Naive B cell (primary cell): ENCODE measurements at regions not wholly inside any gene's neighbourhood (a gene's known extent, or its start where the extent isn't known, plus 50 kb on each side); places are given as distances from the start of the nearest gene placed in this dataset.

Experiments
- ATAC-seq, 2 donors: fragments of 150-1000 bp; cut with Tn5 transposase; 2 replicates each; pipeline ENCODE4 v1.10.0; 2021; ENCODE audit warnings: low read depth in 2 of 2, mild to moderate bottlenecking in 2 of 2, moderate library complexity in 2 of 2
- DNase-seq: peaks from one replicate; pipeline ENCODE4 v3.0.0; 2022
- H3K27ac Mint-ChIP-seq, 6 donors: one replicate each; pipeline ENCODE4 v1.8.0; 2020 to 2022; ENCODE audit warnings: mild to moderate bottlenecking in 6 of 6, mixed read lengths in 6 of 6, moderate library complexity in 5 of 6, inconsistent platforms in 2 of 6
- H3K27me3 Mint-ChIP-seq, 3 donors: one replicate each; pipeline ENCODE4 v1.8.0; 2021 to 2022; ENCODE audit warnings: mixed read lengths in 3 of 3, mild to moderate bottlenecking in 1 of 3
- H3K36me3 Mint-ChIP-seq, 2 donors: one replicate each; pipeline ENCODE4 v1.8.0; 2020 to 2022; ENCODE audit warnings: mixed read lengths in 2 of 2, inconsistent platforms in 1 of 2, mild to moderate bottlenecking in 1 of 2
- H3K4me1 Mint-ChIP-seq, 3 donors: one replicate each; pipeline ENCODE4 v1.8.0; 2020 to 2022; ENCODE audit warnings: mixed read lengths in 3 of 3, inconsistent platforms in 1 of 3, mild to moderate bottlenecking in 1 of 3, moderate library complexity in 1 of 3
- H3K4me3 Mint-ChIP-seq, 8 donors: one replicate each; pipeline ENCODE4 v1.8.0; 2020 to 2022; ENCODE audit warnings: mild to moderate bottlenecking in 8 of 8, mixed read lengths in 8 of 8, moderate library complexity in 8 of 8, inconsistent platforms in 2 of 8
- H3K9me3 Mint-ChIP-seq, 7 donors: one replicate each; pipeline ENCODE4 v1.8.0; 2020 to 2022; ENCODE audit warnings: mixed read lengths in 7 of 7, mild to moderate bottlenecking in 5 of 7, inconsistent platforms in 2 of 7, moderate library complexity in 1 of 7

DNA sequence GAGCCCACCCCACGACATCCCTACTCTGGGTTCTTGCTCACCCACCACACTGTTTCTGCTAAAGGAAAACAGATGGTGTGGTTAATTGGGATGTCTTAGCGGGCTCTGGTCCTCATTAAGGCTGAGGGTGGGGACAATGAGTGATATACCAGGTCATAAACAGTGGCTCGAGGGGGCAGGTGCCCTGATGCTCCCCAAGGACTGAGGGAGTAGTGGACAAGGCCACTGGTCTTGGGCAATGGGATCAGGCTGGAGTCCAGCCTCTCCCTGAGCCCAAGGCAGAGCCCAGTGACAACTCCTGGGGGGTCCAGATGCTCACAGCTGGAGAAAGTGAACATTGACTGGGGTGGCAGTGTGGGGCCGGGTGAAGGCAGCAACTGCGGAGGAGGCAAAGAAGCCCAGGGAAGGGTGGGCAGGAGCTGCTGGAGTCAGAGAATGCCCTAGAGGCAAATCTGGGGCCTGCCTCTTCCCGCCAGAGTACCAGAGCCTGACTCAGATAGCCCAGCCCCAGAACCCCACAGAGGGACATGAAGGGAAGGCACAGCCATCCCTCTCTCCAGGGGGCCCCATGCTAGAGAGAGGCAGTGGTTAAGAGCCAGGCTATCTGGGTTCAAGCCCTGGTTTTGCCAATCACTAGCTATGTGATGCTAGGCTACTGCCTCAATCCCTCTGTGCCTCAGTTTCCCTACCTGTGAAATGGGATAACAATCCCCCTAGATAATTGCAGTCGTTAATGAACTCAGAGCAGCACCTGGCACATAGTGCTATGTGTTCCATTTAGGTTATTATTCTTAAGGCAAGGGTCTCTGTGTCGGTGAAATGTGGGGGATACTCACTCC lies 72.3 kb downstream of the MRPL14 start:
- no peak for DNase-seq
- no peak for ATAC-seq
- no peak overlapping the region for H3K4me3 Mint-ChIP-seq
- peaks cover 0 to 4% of the 10 kb centered on the region in 2 donors for H3K36me3 Mint-ChIP-seq
- peaks cover 11 to 62% (median 35%) of the 10 kb centered on the region in 3 donors for H3K27me3 Mint-ChIP-seq
- H3K4me1 Mint-ChIP-seq, result peaks cover 0 to 12% (median 6%) of the 10 kb centered on the region in 3 donors
- peaks cover 0 to 8% (median 4%) of the 10 kb centered on the region in 7 donors for H3K9me3 Mint-ChIP-seq
- H3K27ac Mint-ChIP-seq, result peak overlapping the region in 1 of 6 donors; percentile 72

DNA sequence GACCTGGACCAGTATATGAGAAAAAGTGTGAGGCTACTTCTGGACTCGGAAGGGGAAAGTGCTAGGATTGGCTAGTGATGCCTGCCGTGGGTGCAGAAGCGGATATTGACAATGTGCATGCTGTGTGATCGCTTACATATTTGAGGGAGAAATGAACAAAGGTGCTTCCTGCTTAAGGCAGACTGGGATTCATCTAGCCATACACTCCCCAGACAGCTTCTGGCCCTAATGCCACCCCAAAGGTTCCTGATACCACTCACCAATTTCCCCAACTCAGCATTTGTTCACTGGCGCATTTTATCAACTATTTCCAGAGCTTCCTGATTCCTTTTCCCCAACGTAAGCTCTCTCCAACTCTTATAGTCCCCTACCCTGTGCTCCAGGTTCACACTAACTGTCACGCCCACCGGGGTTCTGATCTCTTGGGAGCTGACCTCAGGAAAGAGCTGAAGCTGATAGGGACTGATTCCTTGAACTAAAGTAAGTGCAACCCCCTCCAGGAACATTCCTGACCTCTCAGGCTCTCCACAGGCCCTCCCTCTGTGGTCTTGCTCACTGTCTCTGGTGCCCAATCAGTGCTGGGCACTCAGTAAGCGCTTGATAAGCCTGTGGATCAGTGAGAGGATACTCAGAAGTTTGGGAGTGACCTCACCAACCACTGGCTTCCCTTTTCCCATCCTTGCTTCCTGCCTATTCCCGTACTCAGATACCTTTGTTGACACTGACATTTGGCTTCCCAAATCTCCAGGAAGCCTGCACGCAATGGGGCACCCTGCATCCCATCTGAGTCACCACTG lies 73.3 kb downstream of the MRPL14 start:
- peaks cover 11 to 57% (median 29%) of the 10 kb centered on the region in 3 donors for H3K27me3 Mint-ChIP-seq
- ATAC-seq, result no peak

DNA sequence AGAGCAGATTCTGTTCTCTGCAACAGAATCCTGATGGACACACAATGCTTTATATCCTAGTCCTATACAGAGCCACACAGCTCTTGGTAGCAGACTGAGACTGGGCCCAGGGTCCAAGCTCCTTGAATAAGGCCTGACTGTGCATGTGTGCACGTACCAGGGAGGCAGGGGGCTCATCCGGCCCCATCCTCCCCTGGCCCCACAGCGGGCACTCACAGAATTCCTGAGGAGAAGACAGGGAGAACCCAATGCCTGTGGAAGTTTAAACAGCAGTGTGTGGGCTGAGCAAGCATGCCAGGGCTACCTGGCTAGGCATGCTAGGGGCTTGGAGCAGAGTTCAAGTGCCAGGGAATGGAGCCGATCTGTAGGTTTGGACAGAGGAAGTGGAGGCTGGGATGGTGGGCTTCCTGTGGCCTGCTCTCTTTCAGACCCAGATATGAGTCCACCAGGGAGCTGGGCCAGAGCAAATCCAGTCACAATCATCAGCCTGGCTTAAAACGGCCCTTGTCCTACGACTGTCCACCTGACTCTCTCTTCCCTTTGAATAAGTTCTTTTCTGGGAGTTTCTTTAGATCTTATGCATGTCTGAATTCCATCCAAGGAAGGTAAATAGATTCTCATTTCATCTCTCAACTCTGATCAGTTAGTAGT lies 74.0 kb downstream of the MRPL14 start:
- H3K36me3 Mint-ChIP-seq, result no peaks in the 10 kb centered on the region
- peaks cover 11 to 50% (median 25%) of the 10 kb centered on the region in 3 donors for H3K27me3 Mint-ChIP-seq
- no peak overlapping the region for H3K4me3 Mint-ChIP-seq
- H3K4me1 Mint-ChIP-seq, result peaks cover 0 to 1% (median 0%) of the 10 kb centered on the region in 3 donors
- H3K9me3 Mint-ChIP-seq, result no peaks in the 10 kb centered on the region
- DNase-seq, result no peak
- ATAC-seq, result no peak
- H3K27ac Mint-ChIP-seq, result peak overlapping the region in 2 of 6 donors; percentile 73 to 74

More for the DNA sequence above, 73.3 kb downstream of the MRPL14 start:
- no peak for DNase-seq
- no peak overlapping the region for H3K4me3 Mint-ChIP-seq
- H3K36me3 Mint-ChIP-seq, result no peaks in the 10 kb centered on the region
- H3K27ac Mint-ChIP-seq, result no peak overlapping the region
- peaks cover 0 to 9% (median 4%) of the 10 kb centered on the region in 3 donors for H3K4me1 Mint-ChIP-seq
- H3K9me3 Mint-ChIP-seq, result peaks cover 0 to 3% (median 0%) of the 10 kb centered on the region in 7 donors

DNA sequence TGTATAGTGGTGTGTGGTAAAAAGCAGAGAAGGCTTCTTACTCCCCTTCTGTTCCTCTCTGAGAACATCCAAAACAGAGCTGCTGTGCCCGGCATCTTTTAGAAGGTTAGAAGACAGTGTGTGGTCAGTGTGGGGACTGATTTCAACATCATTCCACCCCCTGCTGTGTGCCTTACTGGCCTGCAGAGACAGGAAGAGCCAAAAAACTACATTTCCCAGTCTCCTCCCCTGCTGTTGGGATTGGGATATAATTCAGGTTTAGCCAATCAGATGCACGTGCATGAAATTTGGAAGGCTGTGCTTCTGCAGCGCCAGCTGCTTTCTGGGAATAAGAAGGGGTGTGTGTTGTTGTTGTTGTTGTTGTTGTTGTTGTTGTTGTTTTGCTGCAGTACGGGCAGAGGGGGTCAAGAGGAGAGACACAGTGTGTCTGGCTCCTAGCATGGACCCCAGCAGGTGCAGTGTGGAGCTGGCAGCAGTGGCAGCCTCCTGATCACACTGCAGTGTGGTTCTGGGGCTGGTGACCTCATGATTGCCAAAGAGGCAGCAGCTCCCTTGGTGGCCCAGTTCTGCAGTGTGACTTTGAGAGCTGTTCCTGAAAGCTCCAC lies 74.7 kb downstream of the MRPL14 start:
- Mint-ChIP-seq H3K9me3 (no peaks in the 10 kb centered on the region), H3K4me1 (no peaks in the 10 kb centered on the region), H3K27ac (no peak overlapping the region), H3K27me3 (peaks cover 11 to 46% (median 21%) of the 10 kb centered on the region in 3 donors), H3K4me3 (no peak overlapping the region), H3K36me3 (no peaks in the 10 kb centered on the region)
- no peak for ATAC-seq
- no peak for DNase-seq

DNA sequence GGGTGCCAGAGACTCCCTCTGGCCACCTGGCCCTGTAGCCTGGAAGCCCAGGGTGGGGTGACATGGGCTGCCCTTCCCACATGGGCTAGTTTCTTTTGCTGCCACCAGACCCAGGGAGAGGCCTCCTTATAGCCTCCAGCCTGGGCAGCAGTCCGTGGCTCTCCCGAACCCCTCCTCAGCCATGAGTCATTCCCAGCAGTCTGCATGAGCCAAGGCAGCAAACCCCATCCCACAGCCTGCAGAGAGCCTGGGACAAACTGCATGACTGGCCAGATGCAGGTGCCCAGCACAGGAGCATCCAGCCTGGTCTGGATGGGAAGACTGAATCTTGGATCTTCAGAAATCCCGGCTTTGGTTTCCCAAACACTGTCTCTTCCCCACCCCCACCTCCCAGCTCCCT lies 75.7 kb downstream of the MRPL14 start:
- H3K9me3 Mint-ChIP-seq, result no peaks in the 10 kb centered on the region
- H3K36me3 Mint-ChIP-seq, result no peaks in the 10 kb centered on the region
- DNase-seq (no peak), ATAC-seq (no peak)
- H3K27me3 Mint-ChIP-seq, result peaks cover 16 to 44% (median 21%) of the 10 kb centered on the region in 3 donors
- H3K4me3 Mint-ChIP-seq, result no peak overlapping the region
- H3K4me1 Mint-ChIP-seq, result no peaks in the 10 kb centered on the region
- H3K27ac Mint-ChIP-seq, result no peak overlapping the region

DNA sequence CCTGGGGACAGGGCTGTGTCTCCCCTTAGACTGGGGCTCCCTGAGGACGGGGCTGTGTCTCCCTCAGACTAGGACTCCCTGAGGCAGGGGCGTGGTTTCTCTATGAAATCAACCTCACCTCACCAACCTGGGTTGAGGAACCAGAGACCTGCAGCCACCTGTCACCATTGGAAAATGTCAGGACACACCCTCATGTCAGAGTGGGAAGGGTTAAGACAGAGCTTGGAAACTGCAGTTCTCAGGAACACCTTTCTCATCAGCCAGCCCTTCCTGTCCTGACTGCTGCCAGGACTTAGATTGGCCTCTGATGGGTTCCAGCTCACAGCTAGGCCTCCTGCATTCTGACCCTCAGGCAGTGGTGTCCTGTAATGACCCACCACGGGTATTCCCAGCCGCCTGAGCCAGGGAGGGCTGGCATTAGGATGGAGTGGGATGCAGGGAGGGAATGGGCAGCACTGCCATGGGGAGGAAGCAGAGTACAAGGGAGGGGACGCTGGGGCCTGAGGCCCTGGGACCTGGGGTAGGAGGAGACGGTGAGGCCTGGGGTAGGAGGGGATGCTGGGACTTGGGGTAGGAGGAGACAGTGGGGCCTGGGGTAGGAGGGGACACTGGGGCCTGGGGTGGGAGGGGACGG lies 76.3 kb downstream of the MRPL14 start:
- DNase-seq, result no peak
- Mint-ChIP-seq H3K27me3 (peaks cover 16 to 38% (median 21%) of the 10 kb centered on the region in 3 donors), H3K36me3 (no peaks in the 10 kb centered on the region), H3K27ac (no peak overlapping the region), H3K9me3 (no peaks in the 10 kb centered on the region), H3K4me1 (no peaks in the 10 kb centered on the region), H3K4me3 (no peak overlapping the region)
- no peak for ATAC-seq

DNA sequence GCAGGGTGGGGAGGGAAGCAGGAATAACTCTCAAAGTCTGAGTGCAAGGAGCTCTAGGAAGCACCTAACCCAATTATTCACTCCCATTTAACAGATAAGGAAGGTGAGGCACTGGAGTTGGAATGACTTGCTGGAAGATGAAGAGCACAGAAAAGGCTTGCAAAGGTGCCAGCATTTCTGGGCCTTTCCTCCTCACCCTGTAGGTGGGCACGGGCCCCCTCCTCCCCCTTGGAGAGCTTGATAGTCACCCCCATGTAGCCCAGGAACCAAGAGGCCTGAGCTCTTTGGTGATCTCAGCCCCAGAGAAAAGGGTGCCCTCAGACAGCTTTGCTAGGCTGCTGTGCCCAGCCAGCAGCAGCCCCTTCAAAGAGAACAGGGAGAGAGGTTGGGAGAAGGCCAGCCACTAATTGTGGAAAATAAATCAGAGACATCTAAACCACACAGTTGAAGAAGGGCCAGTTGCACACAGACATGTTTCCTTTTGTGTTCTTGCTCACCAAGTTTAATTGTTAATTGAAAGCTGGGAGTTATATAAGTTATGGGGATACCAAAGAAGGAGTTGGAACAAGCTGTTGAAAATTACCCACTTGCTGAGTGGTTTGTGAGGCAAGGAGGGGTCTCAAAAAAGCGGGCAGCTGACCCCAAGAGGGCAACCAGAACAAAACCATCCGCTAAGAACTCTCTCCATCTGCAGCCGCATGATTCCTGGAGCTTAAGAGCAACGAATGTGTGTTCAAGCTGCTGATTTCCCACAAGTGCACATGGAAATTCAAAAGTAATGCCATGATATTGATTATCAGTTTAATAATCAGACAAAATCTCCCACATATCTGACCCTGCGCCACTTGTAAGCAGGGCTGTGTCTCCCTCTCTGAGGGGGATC lies 77.0 kb downstream of the MRPL14 start:
- Mint-ChIP-seq H3K4me1 (no peaks in the 10 kb centered on the region), H3K36me3 (no peaks in the 10 kb centered on the region), H3K4me3 (no peak overlapping the region), H3K27ac (no peak overlapping the region), H3K9me3 (no peaks in the 10 kb centered on the region), H3K27me3 (peaks cover 16 to 36% (median 21%) of the 10 kb centered on the region in 3 donors)
- no peak for DNase-seq
- no peak for ATAC-seq

DNA sequence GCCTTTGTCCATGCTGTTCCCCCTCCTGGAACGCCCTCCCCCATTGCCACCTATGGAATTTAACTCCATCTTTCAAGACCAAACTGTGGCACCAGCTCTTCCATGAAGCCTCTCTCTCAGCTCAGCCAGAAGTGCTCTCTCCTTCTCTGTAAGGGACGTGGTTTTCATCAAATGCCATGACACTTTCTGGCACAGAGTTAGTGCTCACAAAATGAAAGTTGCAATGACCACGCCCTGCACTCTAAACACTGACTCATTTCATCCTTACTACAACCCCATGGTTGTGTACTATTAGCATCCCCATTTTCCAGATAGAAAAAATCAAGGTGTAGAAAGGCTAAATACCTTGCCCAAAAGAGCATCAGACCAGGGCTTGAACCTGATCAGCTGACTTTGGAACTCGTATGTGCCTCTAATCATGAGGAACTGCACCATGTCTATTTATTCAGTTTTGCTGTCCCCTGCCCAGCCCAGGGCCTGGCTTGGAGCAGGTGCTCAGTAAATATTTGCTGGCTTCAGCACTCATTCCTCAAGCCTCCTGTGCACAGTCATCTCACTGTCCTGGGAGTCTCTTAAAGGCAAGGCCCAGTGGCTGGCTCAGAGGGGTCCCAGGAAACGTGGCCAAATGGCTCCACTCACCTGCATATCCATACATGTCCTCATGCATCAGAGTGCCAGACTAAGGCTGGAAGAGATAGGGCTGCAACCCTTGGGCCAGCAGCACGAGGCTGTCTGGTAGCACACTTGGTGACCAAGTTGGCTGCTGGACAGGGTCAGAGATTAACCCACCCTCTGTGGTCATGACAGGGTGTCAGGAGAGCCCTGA lies 77.9 kb downstream of the MRPL14 start:
- no peak for DNase-seq
- ATAC-seq, result no peak
- no peak overlapping the region for H3K4me3 Mint-ChIP-seq
- no peaks in the 10 kb centered on the region for H3K36me3 Mint-ChIP-seq
- no peaks in the 10 kb centered on the region for H3K4me1 Mint-ChIP-seq
- H3K27ac Mint-ChIP-seq, result peak overlapping the region in 1 of 6 donors; percentile 2
- peaks cover 16 to 30% (median 21%) of the 10 kb centered on the region in 3 donors for H3K27me3 Mint-ChIP-seq
- no peaks in the 10 kb centered on the region for H3K9me3 Mint-ChIP-seq

DNA sequence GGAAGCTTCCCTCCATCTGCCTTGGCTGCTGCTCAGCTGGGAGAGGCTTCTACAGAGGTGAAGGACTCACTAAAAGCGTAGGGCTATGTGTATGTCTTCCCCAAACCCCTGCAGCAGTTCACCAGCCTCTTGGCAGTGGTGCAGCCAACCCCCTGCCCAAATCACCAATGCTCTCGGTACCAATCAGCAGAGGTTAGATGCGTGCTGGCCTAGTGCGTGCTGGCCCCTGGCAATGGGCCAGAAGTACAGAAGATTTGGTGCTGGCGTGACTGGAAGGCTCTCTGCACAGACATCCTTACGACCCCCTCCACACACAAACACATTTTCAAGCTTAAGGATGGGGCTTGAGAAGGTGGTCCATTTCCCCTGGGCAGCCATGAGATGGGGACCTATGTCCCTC lies 79.0 kb downstream of the MRPL14 start:
- no peaks in the 10 kb centered on the region for H3K4me1 Mint-ChIP-seq
- H3K27ac Mint-ChIP-seq, result no peak overlapping the region
- H3K36me3 Mint-ChIP-seq, result no peaks in the 10 kb centered on the region
- peaks cover 12 to 25% (median 21%) of the 10 kb centered on the region in 3 donors for H3K27me3 Mint-ChIP-seq
- no peak for ATAC-seq
- DNase-seq, result no peak
- no peaks in the 10 kb centered on the region for H3K9me3 Mint-ChIP-seq
- H3K4me3 Mint-ChIP-seq, result no peak overlapping the region

DNA sequence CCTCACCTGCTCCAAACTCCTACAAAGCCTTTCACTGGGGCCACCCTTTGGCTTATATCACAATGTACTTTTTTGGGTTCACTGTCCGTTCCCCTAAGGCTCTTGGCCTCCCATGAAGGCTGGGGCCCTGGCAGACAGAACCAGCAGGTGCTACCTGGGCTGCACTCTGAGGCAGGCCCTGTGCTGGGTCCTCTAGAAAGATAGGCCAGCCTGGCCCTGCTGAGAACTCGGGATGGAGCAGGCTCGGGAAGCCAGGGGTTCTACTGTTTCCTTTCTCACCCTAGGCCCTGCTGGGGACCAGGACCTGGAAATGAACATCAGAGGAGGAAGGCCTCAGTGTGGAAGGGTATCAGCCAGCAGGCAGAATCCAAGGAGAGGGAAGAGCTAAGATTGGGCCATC lies 79.5 kb downstream of the MRPL14 start:
- DNase-seq, result no peak
- H3K9me3 Mint-ChIP-seq, result no peaks in the 10 kb centered on the region
- no peak for ATAC-seq
- no peaks in the 10 kb centered on the region for H3K4me1 Mint-ChIP-seq
- H3K27me3 Mint-ChIP-seq, result peaks cover 12 to 25% (median 21%) of the 10 kb centered on the region in 3 donors
- peak overlapping the region in 1 of 8 donors; percentile 20 for H3K4me3 Mint-ChIP-seq
- H3K36me3 Mint-ChIP-seq, result no peaks in the 10 kb centered on the region
- H3K27ac Mint-ChIP-seq, result no peak overlapping the region

DNA sequence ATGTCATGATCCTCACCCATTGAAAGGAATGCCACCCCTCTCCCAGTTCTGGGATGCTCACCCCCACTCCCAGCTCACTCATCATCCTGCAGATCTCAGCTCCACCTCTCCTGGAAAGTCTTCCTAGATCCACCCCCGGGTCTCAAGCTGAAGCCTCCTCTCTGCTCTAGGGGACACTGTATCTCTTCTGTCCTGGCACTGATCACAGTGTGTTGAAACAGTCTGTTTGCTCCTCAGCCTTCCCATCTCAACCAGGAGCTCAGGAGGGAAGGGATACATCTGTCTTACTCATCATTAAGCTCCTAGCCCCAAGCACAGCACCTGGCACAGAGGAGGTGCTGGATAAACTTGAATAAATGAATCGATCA lies 80.1 kb downstream of the MRPL14 start:
- peak overlapping the region in 2 of 6 donors; percentile 6 to 8 for H3K27ac Mint-ChIP-seq
- H3K4me3 Mint-ChIP-seq, result no peak overlapping the region
- ATAC-seq (no peak), DNase-seq (no peak)
- no peaks in the 10 kb centered on the region for H3K36me3 Mint-ChIP-seq
- peaks cover 9 to 21% (median 19%) of the 10 kb centered on the region in 3 donors for H3K27me3 Mint-ChIP-seq
- H3K4me1 Mint-ChIP-seq, result no peaks in the 10 kb centered on the region
- no peaks in the 10 kb centered on the region for H3K9me3 Mint-ChIP-seq
